ENCODE measurements at regions not wholly inside any gene's neighbourhood (a gene's known extent, or its start where the extent isn't known, plus 50 kb on each side); places are given as distances from the start of the nearest gene placed in this dataset.

DNA sequence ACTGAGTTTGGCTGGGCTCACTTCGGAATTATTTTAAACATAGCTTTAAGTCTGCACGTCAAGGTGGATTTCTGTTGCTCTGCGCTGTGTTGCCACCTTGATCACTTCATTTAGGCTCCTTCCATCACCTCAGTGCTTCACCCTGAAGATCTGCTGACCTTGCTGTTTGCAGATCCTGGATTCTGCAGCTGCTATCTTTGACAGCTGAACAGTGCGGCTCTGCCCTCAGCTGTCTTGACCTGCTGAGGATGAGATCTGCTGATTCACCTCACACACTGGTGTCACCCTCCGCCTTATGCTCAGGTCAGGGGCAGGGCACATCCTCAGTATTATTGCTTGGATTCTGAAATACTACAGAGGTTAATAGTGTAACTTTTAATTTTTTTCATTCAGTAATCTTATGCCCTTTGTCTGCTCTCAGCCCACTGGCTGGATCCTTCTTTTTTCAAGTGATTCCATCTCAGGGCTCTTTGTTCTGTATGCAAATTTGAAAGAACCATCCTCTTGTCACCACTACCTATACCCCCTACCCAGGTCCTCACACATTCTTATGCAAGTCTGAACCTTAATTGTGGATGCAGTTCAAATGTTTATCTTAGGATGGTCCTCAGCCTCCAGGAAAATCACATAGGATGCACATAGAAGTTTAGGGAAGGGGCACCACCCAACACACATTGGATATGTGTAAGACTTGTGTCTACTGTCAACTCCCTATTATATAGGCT is 364.0 kb downstream of the OLFM3 start:
- TF ChIP-seq, protein P1, sequence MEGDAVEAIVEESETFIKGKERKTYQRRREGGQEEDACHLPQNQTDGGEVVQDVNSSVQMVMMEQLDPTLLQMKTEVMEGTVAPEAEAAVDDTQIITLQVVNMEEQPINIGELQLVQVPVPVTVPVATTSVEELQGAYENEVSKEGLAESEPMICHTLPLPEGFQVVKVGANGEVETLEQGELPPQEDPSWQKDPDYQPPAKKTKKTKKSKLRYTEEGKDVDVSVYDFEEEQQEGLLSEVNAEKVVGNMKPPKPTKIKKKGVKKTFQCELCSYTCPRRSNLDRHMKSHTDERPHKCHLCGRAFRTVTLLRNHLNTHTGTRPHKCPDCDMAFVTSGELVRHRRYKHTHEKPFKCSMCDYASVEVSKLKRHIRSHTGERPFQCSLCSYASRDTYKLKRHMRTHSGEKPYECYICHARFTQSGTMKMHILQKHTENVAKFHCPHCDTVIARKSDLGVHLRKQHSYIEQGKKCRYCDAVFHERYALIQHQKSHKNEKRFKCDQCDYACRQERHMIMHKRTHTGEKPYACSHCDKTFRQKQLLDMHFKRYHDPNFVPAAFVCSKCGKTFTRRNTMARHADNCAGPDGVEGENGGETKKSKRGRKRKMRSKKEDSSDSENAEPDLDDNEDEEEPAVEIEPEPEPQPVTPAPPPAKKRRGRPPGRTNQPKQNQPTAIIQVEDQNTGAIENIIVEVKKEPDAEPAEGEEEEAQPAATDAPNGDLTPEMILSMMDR (IDR thresholded peaks at IDR 0.05) = no peak
- Histone ChIP-seq H3K27ac (no peak overlapping the region), H3K27me3 (no peaks in the 10 kb centered on the region), H3K36me3 (no peaks in the 10 kb centered on the region), H3K4me1 (no peaks in the 10 kb centered on the region), H3K4me3 (no peak overlapping the region), H3K9me3 (no peaks in the 10 kb centered on the region)
- intact Hi-C loops (cut with DNase I; ENCODE audit: low total_unique reads) = no loop called here
- no peak for DNase-seq

DNA sequence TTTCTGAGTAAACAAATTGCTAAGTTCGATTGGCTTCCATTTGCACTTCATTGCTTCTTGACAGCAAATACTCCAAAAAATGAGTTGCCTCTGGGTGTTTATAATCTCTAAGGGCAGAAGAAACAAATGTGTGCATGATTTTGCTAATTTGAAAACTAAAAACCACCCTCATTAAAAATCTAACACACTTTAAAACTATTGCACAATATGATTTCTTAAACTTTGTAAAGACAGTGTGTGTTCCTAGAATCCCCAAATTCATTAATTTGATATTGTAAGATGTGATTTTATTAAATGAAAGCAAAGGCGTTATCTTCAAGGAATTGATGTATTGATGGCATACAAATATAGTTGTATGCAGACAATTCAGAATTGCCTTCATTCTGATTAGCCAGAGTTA is 350.9 kb downstream of the OLFM3 start:
- Histone ChIP-seq H3K4me1 (no peaks in the 10 kb centered on the region), H3K27ac (no peak overlapping the region), H3K27me3 (no peaks in the 10 kb centered on the region), H3K9me3 (no peaks in the 10 kb centered on the region), H3K4me3 (no peak overlapping the region), H3K36me3 (no peaks in the 10 kb centered on the region)
- intact Hi-C loops (cut with DNase I; ENCODE audit: low total_unique reads) = no loop called here
- TF ChIP-seq, protein P1 (IDR thresholded peaks at IDR 0.05) = no peak
- no peak for DNase-seq

GRCh38 chr1:101652484-101652883 is 344.2 kb downstream of the OLFM3 start:
- Histone ChIP-seq H3K9me3 (no peaks in the 10 kb centered on the region), H3K27ac (no peak overlapping the region), H3K4me1 (no peaks in the 10 kb centered on the region), H3K27me3 (no peaks in the 10 kb centered on the region), H3K4me3 (no peak overlapping the region), H3K36me3 (no peaks in the 10 kb centered on the region)
- intact Hi-C loops (cut with DNase I; ENCODE audit: low total_unique reads) = no loop called here
- TF ChIP-seq, protein P1 (IDR thresholded peaks at IDR 0.05) = no peak
- no peak for DNase-seq

GRCh38 chr1:101653482-101653946 is 343.2 kb downstream of the OLFM3 start:
- H3K27me3 ChIP-seq = no peaks in the 10 kb centered on the region
- DNase-seq = no peak
- no peaks in the 10 kb centered on the region for H3K4me1 ChIP-seq
- H3K36me3 ChIP-seq = no peaks in the 10 kb centered on the region
- TF ChIP-seq, protein P1 (IDR thresholded peaks at IDR 0.05) = no peak
- no peak overlapping the region for H3K27ac ChIP-seq
- intact Hi-C loops (cut with DNase I; ENCODE audit: low total_unique reads) = no loop called here
- H3K4me3 ChIP-seq = no peak overlapping the region
- H3K9me3 ChIP-seq = no peaks in the 10 kb centered on the region

DNA sequence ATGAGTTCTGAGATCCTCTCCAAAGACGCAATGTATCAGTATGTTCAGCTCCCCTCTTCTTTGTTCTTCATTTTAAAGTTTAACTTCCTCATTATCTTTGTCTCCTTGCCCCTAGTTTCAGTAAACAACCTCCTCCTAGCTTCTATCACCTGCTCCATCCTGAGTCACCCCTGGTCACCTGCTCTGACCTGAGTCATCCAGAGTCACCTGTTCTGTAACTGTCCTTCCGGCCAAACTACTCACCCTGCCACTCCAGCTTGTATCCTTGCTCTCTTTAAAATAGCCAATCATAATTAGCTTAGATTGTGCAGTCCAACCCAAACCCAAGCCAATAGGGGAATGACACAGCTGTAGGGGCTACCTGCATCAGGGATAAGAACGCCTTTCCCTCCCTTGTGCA is 332.0 kb downstream of the OLFM3 start:
- no peak for DNase-seq
- Histone ChIP-seq H3K36me3 (no peaks in the 10 kb centered on the region), H3K27ac (no peak overlapping the region), H3K4me3 (no peak overlapping the region), H3K4me1 (no peaks in the 10 kb centered on the region), H3K27me3 (no peaks in the 10 kb centered on the region), H3K9me3 (peaks cover 0 to 11% (median 7%) of the 10 kb centered on the region in 3 donors)
- intact Hi-C loops (cut with DNase I; ENCODE audit: low total_unique reads) = no loop called here
- TF ChIP-seq, protein P1 (IDR thresholded peaks at IDR 0.05) = no peak

Measured in tibial artery (tissue), 4 donors.